Loucy (cell line): ENCODE measurements at regions not wholly inside any gene's neighbourhood (a gene's known extent, or its start where the extent isn't known, plus 50 kb on each side); places are given as distances from the start of the nearest gene placed in this dataset.

ENCODE experiments used
- EZH2phosphoT487 ChIP-seq: fragments of 200-600 bp; IDR thresholded peaks from 2 replicates; pipeline ENCODE4 v1.6.1; 2018; ENCODE audit warnings: antibody characterized with exemption, mild to moderate bottlenecking, moderate library complexity, borderline replicate concordance
- TF ChIP-seq, protein P1 (sequence below): fragments of 200-600 bp; sonication (generic); conservative IDR thresholded peaks from 2 replicates; pipeline ENCODE4 v1.5.1; 2014; ENCODE audit warnings: mild to moderate bottlenecking, antibody characterized with exemption, low read length

DNA sequence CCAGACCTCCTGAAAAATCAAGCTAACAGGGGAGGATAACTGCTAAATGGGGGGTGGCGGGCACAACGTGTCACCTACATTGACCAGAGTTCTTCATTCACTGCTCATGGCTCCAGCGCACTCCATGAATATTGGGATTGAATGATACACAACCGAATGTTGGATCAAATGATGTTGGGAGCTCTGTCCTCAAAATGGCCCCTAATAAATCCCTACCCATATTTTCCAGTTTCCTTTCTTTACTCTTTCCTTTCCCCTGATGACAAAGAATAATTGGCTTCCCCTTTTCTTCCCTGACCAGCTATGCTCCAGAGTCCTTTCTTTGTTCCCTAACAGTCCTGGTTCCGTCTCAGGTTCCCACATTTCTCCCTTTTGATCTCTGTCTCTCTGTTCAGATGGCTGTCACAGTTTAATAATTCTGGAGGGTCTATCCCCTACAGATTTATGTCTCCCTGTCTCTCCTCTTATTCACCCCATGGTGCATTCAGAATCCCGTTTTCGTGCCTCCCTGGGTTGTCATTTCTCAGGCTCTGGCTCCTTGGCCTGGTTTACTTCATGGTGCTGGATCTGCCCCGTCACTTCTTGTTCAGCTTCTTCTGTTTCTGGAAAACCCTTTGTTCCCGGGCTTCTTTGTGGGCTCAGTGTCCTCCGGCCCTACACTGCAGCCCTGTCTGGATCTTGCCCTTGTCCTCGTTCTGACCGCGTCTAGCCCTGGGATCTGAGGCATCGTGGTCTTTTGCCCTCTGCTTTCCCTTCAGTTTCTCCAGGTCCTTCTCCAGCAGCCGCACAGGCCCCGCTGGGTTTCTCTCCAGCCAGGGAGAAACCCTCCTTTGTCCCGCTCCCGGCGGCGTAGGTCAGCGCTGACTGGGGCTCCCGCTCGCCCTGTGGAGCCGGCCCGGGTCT lies 78.3 kb downstream of the NDUFS5 start:
- TF ChIP-seq, protein P1, sequence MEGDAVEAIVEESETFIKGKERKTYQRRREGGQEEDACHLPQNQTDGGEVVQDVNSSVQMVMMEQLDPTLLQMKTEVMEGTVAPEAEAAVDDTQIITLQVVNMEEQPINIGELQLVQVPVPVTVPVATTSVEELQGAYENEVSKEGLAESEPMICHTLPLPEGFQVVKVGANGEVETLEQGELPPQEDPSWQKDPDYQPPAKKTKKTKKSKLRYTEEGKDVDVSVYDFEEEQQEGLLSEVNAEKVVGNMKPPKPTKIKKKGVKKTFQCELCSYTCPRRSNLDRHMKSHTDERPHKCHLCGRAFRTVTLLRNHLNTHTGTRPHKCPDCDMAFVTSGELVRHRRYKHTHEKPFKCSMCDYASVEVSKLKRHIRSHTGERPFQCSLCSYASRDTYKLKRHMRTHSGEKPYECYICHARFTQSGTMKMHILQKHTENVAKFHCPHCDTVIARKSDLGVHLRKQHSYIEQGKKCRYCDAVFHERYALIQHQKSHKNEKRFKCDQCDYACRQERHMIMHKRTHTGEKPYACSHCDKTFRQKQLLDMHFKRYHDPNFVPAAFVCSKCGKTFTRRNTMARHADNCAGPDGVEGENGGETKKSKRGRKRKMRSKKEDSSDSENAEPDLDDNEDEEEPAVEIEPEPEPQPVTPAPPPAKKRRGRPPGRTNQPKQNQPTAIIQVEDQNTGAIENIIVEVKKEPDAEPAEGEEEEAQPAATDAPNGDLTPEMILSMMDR = no peak
- no peak for TF ChIP-seq EZH2phosphoT487
